Hepatocyte (in vitro differentiated cells): ENCODE measurements at regions not wholly inside any gene's neighbourhood (a gene's known extent, or its start where the extent isn't known, plus 50 kb on each side); places are given as distances from the start of the nearest gene placed in this dataset.

Experiments
- EZH2phosphoT487 ChIP-seq: fragments of 200-600 bp; sonication (generic); IDR thresholded peaks from one replicate; pipeline ENCODE4 v1.6.1; 2018; ENCODE audit warnings: antibody characterized with exemption, mild to moderate bottlenecking, low read depth, moderate library complexity; ENCODE audit not compliant: unreplicated experiment, severe bottlenecking
- TF ChIP-seq, protein P1 (sequence below): fragments of 200-600 bp; sonication (generic); IDR thresholded peaks from 2 replicates; pipeline ENCODE4 v1.5.1; 2016; ENCODE audit warnings: antibody characterized with exemption, mild to moderate bottlenecking; ENCODE audit not compliant: poor library complexity

GRCh38 chr6:117837261-117837660 lies 69.8 kb upstream of the SLC35F1 start:
- no peak for TF ChIP-seq EZH2phosphoT487
- TF ChIP-seq, protein P1, sequence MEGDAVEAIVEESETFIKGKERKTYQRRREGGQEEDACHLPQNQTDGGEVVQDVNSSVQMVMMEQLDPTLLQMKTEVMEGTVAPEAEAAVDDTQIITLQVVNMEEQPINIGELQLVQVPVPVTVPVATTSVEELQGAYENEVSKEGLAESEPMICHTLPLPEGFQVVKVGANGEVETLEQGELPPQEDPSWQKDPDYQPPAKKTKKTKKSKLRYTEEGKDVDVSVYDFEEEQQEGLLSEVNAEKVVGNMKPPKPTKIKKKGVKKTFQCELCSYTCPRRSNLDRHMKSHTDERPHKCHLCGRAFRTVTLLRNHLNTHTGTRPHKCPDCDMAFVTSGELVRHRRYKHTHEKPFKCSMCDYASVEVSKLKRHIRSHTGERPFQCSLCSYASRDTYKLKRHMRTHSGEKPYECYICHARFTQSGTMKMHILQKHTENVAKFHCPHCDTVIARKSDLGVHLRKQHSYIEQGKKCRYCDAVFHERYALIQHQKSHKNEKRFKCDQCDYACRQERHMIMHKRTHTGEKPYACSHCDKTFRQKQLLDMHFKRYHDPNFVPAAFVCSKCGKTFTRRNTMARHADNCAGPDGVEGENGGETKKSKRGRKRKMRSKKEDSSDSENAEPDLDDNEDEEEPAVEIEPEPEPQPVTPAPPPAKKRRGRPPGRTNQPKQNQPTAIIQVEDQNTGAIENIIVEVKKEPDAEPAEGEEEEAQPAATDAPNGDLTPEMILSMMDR = no peak
